Activated T-helper 2 cell treated with anti-CD3 and anti-CD28 coated beads, Interferon-gamma antibody, Interleukin-2, Interleukin-4, amounts not matched to agents 10 μg/mL and 5 μg/mL and 100 μg/mL, durations not matched to agents 14 hours and 24 hours and 36 hours (primary cell): ENCODE measurements at regions not wholly inside any gene's neighbourhood (a gene's known extent, or its start where the extent isn't known, plus 50 kb on each side); places are given as distances from the start of the nearest gene placed in this dataset.
"Not testable (repeated sequence)": the region's sequence is repeated elsewhere in the genome, so short reads cannot be mapped to it uniquely, and the experiment has no call there.

ENCODE experiments used
- DNase-seq: peaks from one replicate; pipeline ENCODE4 v3.0.0; 2021; ENCODE audit warnings: low spot score
- H3K27ac Mint-ChIP-seq: one replicate; pipeline ENCODE4 v1.8.0; 2021; ENCODE audit warnings: mixed read lengths
- H3K27me3 Mint-ChIP-seq: one replicate; pipeline ENCODE4 v1.8.0; 2021; ENCODE audit warnings: low read depth, mixed read lengths
- H3K36me3 Mint-ChIP-seq: one replicate; pipeline ENCODE4 v1.8.0; 2021; ENCODE audit warnings: low read depth, mixed read lengths
- H3K4me1 Mint-ChIP-seq: one replicate; pipeline ENCODE4 v1.8.0; 2021; ENCODE audit warnings: low read depth, mixed read lengths
- H3K4me3 Mint-ChIP-seq: one replicate; pipeline ENCODE4 v1.8.0; 2021; ENCODE audit warnings: low read depth, mild to moderate bottlenecking, moderate library complexity, mixed read lengths
- H3K9me3 Mint-ChIP-seq: one replicate; pipeline ENCODE4 v1.8.0; 2021; ENCODE audit warnings: mixed read lengths
- intact Hi-C: fragments of 100-400 bp; cut with micrococcal nuclease; formaldehyde crosslinking; loops from one replicate; pipeline ENCODE4 v1.15.1; 2023

DNA sequence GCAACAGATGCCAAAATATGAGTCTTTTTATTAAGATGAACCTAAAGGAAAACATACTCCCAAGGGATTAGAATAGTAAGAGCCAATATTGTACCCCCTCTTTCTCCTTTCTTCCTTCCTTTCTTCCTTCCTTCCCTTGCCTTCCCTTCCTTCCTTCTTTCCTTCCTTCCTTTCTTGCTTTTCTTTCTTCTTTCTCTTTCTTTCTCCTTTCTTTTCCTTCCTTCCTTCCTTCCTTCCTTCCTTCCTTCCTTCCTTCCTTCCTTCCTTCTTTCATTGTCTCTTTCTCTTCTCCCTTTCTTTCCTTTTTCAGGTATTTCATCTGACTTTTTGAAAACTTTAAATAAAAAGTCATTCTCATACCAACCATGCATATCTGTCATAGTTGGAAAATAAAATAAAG lies 892.5 kb downstream of the LRFN5 start:
- H3K27ac Mint-ChIP-seq = no peak overlapping the region
- no peaks in the 10 kb centered on the region for H3K4me1 Mint-ChIP-seq
- intact Hi-C loops = no loop called here

DNA sequence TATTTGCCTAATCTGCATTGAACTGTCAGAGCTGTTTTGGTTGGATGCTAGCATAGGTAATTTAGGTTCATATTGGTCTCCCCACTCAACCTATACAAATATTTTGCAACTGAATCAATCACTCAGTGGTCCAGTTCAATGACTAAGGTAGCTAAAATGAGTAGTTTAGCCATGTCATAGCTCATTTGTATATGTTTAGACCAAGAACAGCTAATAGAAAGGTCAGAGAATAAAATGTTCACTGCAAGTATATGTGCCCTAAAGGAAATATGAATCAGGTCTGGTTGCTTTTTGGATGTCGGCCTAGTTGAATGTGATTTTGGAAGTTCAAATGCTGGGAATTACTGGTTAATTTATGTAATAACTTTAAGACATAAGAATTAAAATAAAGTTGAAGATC lies 883.9 kb downstream of the LRFN5 start:
- no peaks in the 10 kb centered on the region for H3K27me3 Mint-ChIP-seq

More for the DNA sequence above, 892.5 kb downstream of the LRFN5 start:
- H3K36me3 Mint-ChIP-seq = no peaks in the 10 kb centered on the region
- peaks cover 5% of the 10 kb centered on the region for H3K9me3 Mint-ChIP-seq
- H3K4me3 Mint-ChIP-seq = no peak overlapping the region
- DNase-seq = no peak
- no peaks in the 10 kb centered on the region for H3K27me3 Mint-ChIP-seq

DNA sequence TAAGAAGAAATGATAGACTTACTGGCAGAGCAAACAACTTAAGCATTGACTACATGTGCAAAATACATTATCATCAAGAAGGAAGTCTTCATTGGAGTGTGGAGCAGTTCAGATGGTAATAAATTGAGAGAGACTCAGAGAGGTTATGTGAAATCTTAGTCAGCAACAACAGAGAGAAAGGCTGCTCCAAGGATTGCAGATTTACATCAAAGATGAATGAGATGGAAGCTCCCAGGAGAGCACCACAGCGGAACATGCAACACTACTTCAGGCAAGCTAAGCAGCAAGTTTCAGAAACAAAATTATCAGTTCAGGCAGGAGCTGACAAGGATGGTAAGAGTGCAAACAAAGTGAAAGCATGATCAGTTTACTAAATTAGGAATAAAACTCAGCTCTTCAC lies 882.3 kb downstream of the LRFN5 start:
- no peak overlapping the region for H3K4me3 Mint-ChIP-seq
- no peak for DNase-seq
- H3K9me3 Mint-ChIP-seq = peaks cover 20% of the 10 kb centered on the region
- no peaks in the 10 kb centered on the region for H3K36me3 Mint-ChIP-seq
- no peaks in the 10 kb centered on the region for H3K27me3 Mint-ChIP-seq
- intact Hi-C loops = no loop called here
- no peaks in the 10 kb centered on the region for H3K4me1 Mint-ChIP-seq
- no peak overlapping the region for H3K27ac Mint-ChIP-seq

More for the DNA sequence above, 883.9 kb downstream of the LRFN5 start:
- intact Hi-C loops = no loop called here
- H3K4me1 Mint-ChIP-seq = no peaks in the 10 kb centered on the region
- H3K4me3 Mint-ChIP-seq = no peak overlapping the region
- no peak overlapping the region for H3K27ac Mint-ChIP-seq
- H3K9me3 Mint-ChIP-seq = peaks cover 20% of the 10 kb centered on the region
- H3K36me3 Mint-ChIP-seq = no peaks in the 10 kb centered on the region
- DNase-seq = no peak

DNA sequence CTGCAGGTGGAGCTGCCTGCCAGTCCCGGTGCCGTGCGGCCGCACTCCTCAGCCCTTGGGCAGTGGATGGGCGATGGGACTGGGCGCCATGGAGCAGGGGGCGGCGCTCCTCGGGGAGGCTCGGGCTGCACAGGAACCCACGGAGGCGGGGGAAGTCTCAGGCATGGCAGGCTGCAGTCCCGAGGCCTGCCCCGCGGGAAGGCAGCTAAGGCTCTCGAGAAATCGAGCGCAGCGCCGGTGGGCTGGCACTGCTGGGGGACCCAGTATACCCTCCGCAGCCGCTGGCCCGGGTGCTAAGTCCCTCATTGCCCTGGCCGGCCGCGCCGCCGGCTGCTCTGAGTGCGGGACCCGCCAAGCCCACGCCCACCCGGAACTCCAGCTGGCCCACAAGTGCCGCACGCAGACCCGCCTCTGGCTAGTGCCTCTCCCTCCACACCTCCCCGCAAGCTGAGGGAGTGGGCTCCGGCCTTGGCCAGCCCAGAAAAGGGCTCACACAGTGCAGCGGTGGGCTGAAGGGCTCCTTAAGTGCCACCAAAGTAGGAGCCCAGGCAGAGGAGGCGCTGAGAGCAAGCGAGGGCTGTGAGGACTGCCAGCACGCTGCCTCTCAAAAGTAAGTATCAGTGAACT lies 875.8 kb downstream of the LRFN5 start:
- H3K27ac Mint-ChIP-seq, H3K27me3 Mint-ChIP-seq, intact Hi-C loops, H3K4me3 Mint-ChIP-seq, H3K36me3 Mint-ChIP-seq, DNase-seq, H3K4me1 Mint-ChIP-seq: not testable (repeated sequence)
- H3K9me3 Mint-ChIP-seq = peaks cover 16% of the 10 kb centered on the region

DNA sequence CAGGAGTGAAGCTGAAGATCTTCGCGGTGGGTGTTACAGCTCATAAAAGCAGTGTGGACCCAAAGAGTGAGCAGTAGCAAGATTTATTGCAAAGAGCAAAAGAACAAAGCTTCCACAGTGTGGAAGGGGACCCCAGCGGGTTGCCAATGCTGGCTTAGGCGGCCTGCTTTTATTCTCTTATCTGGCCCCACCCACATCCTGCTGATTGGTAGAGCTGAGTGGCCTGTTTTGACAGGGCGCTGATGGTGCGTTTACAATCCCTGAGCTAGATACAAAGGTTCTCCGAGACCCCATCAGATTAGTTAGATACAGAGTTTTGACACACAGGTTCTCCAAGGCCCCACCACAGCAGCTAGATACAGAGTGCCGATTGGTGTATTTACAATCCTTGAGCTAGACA lies 875.0 kb downstream of the LRFN5 start:
- H3K36me3 Mint-ChIP-seq = not testable (repeated sequence)

DNA sequence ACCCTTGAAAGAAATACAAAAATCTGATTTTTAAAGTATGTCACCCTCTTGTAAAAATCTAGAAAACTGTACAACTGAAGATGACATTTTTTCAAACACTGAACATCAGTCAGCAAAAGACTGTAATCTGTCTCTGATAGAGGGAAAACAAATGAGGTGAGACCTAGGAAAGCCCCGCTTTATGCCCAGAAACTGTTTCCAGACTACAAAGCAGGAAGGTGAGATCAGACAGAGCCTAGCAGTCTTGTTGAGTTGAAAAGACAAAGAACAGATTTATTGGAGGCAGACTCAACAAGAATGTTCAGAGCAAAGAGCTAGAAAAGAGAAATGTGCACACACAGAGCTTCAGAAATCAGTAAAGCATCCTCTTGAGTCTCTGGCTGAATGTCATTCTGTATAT lies 873.6 kb downstream of the LRFN5 start:
- DNase-seq = no peak
- intact Hi-C loops = no loop called here
- no peaks in the 10 kb centered on the region for H3K36me3 Mint-ChIP-seq
- H3K4me3 Mint-ChIP-seq = no peak overlapping the region
- H3K27ac Mint-ChIP-seq = no peak overlapping the region
- H3K9me3 Mint-ChIP-seq = peaks cover 9% of the 10 kb centered on the region
- H3K27me3 Mint-ChIP-seq = no peaks in the 10 kb centered on the region
- H3K4me1 Mint-ChIP-seq = no peaks in the 10 kb centered on the region

More for the DNA sequence above, 875.0 kb downstream of the LRFN5 start:
- H3K4me3 Mint-ChIP-seq, H3K9me3 Mint-ChIP-seq, DNase-seq, H3K4me1 Mint-ChIP-seq, H3K27me3 Mint-ChIP-seq, intact Hi-C loops, H3K27ac Mint-ChIP-seq: not testable (repeated sequence)

DNA sequence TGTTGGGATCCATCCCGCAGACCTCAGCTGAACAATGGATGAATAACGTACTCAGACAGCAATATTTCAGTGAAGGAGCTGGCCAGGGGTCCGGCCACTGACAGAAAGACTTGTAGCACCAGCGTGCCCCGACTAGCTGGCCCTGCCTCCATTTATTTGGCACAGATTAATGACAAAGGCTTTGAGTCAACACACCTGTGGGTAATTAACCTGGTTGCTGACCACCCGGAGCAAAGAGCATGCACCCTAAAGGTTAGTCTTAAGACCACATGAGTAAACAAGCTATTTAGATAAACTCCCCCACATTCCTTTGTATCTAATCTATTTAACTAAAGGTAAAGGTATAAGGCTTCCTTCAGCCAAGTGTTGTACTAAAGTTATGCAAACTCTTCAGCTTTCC lies 868.6 kb downstream of the LRFN5 start:
- no peaks in the 10 kb centered on the region for H3K27me3 Mint-ChIP-seq

DNA sequence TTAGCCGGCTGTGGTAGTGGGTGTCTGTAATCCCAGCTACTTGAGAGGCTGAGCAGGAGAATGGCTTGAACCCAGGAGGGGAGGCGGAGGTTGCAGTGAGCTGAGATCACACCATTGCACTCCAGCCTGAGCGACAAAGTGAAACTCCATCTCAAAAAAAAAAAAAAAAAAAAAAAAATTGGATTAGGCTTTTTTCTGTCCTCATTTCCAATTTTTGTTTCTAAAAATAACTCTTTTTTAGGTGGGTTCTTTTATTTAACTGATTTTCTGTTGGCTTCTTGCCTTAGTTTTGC lies 863.7 kb downstream of the LRFN5 start:
- Mint-ChIP-seq H3K4me3 (no peak overlapping the region), H3K36me3 (no peaks in the 10 kb centered on the region), H3K27me3 (no peaks in the 10 kb centered on the region), H3K9me3 (peaks cover 35% of the 10 kb centered on the region), H3K27ac (no peak overlapping the region), H3K4me1 (no peaks in the 10 kb centered on the region)
- intact Hi-C loops = no loop called here
- no peak for DNase-seq

More for the DNA sequence above, 868.6 kb downstream of the LRFN5 start:
- no peak for DNase-seq
- Mint-ChIP-seq H3K4me3 (no peak overlapping the region), H3K27ac (no peak overlapping the region), H3K4me1 (no peaks in the 10 kb centered on the region), H3K9me3 (peaks cover 19% of the 10 kb centered on the region), H3K36me3 (no peaks in the 10 kb centered on the region)
- intact Hi-C loops = no loop called here

DNA sequence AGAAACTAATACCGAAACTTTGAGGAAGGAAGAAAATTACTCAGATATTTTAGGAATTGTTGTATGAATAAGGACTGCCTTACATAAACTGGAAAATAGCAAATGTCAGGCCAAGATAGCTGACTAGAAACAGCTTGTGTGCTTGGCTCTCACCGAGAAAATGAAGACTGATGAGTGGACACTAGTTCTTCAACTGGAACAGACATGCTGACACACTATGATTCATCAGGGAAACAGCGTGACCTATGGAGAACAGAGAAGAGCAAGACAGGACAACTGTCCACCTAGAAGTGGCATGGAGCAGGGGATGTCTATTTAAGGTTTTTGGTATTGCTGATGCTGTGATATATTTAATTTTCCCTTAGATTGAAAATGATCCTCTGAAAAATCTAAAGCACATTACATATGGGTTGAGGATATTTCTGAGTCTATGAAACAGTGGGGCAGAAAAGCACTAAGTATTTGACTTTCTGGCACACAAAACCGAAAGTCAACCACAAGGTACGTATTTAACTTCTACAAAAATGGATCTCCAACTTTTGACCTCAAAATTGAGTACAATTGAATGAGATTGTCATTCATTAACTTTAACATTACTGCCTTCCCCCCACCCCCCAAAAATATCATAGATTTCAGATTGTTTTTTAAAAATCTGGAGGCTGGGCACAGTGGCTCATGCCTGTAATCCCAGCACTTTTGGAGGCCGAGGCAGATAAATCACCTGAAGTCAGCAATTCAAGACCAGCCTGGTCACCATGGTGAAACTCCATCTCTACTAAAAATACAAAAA lies 863.2 kb downstream of the LRFN5 start:
- H3K27me3 Mint-ChIP-seq = no peaks in the 10 kb centered on the region
- intact Hi-C loops = no loop called here
- H3K4me3 Mint-ChIP-seq = no peak overlapping the region
- no peak for DNase-seq
- H3K4me1 Mint-ChIP-seq = no peaks in the 10 kb centered on the region
- H3K36me3 Mint-ChIP-seq = no peaks in the 10 kb centered on the region
- no peak overlapping the region for H3K27ac Mint-ChIP-seq
- H3K9me3 Mint-ChIP-seq = peaks cover 35% of the 10 kb centered on the region

DNA sequence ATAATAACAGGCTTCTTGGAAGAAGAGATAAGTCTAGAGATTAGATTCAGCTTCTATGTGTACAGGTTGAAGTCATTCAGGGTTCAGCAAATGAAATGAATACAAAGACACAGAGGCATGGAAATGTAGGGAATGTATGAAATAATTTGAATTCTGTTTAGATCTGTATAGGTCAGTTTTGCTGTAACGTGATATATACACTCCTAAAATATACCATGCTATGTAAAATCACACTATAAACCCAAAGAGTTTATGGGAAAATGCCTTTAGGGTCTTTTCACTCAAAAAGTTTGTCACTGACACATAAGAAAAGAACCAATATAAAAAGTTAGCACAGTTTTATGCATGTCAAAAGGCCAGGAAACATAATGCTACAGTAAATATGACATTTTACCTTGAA lies 854.0 kb downstream of the LRFN5 start:
- intact Hi-C loops = no loop called here
- no peak overlapping the region for H3K27ac Mint-ChIP-seq
- no peaks in the 10 kb centered on the region for H3K36me3 Mint-ChIP-seq
- H3K9me3 Mint-ChIP-seq = peaks cover 30% of the 10 kb centered on the region
- H3K4me3 Mint-ChIP-seq = no peak overlapping the region
- H3K27me3 Mint-ChIP-seq = no peaks in the 10 kb centered on the region
- no peak for DNase-seq
- no peaks in the 10 kb centered on the region for H3K4me1 Mint-ChIP-seq

DNA sequence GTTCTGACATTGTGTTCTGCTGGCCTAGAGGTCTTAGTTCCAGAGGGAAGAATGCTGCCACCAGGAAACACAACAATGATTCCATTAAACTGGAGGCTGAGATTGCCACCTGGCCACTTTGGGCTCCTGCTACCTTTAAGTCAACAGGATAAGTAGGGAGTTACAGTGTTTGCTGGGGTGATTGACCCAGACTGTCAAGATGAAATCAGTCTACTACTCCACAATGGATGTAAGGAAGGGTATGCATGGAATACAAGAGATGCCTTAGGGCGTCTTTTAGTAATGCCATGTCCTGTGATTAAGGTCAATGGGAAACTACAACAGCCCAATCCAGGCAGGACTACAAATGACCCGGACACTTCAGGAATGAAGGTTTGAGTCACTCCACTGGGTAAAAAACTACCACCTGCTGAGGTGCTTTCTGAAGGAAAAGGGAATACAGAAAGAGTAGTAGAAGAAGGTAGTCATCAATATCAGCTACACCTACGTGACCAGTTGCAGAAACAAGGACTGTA lies 852.6 kb downstream of the LRFN5 start:
- DNase-seq = no peak
- H3K36me3 Mint-ChIP-seq = no peaks in the 10 kb centered on the region
- no peak overlapping the region for H3K27ac Mint-ChIP-seq
- intact Hi-C loops = no loop called here
- no peaks in the 10 kb centered on the region for H3K4me1 Mint-ChIP-seq
- no peak overlapping the region for H3K4me3 Mint-ChIP-seq
- peaks cover 35% of the 10 kb centered on the region for H3K9me3 Mint-ChIP-seq
- no peaks in the 10 kb centered on the region for H3K27me3 Mint-ChIP-seq

DNA sequence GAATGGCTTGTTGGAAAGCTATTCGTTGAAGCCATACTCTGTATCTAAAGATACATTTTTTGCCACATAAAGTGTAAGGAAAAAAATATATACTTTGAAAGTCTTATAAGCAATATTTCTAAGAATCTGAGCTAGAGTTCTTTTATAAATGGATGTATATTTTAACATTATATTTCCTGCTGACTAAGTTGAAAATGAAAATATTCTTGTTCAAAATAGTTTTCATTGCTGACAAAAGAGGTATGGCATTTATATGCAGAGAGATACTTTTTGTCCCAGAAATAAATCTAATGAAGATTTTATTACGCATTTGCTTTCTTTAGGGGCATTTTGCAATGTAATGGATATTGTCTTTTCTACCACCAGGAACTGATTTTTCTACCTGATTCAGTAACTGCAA lies 834.9 kb downstream of the LRFN5 start:
- intact Hi-C loops = no loop called here

DNA sequence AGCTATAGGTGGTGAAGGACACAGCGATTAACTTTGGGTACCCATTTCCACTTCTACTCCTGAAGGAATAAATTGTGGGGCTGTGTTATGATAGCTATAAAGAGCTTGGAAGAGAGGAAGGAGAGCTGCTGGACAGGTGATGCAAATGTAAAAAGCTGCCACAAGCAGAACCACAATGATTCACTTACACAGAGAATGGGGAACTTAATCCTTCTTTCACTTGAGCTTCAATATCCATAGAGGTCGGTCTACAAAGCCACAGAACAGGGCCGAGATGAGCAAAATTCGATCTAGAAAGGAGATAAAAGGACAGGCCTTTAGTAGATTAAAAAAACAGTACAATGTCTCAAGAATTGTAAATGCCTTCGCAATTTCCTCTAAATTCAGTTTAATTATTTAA lies 831.1 kb downstream of the LRFN5 start:
- peaks cover 34% of the 10 kb centered on the region for H3K9me3 Mint-ChIP-seq
- H3K4me1 Mint-ChIP-seq = no peaks in the 10 kb centered on the region
- H3K4me3 Mint-ChIP-seq = no peak overlapping the region

More for the DNA sequence above, 834.9 kb downstream of the LRFN5 start:
- Mint-ChIP-seq H3K27me3 (no peaks in the 10 kb centered on the region), H3K9me3 (peaks cover 13% of the 10 kb centered on the region), H3K4me3 (no peak overlapping the region), H3K27ac (no peak overlapping the region), H3K4me1 (no peaks in the 10 kb centered on the region), H3K36me3 (no peaks in the 10 kb centered on the region)
- no peak for DNase-seq

More for the DNA sequence above, 831.1 kb downstream of the LRFN5 start:
- Mint-ChIP-seq H3K27ac (no peak overlapping the region), H3K27me3 (no peaks in the 10 kb centered on the region), H3K36me3 (no peaks in the 10 kb centered on the region)
- no peak for DNase-seq
- intact Hi-C loops = no loop called here
